Left renal pelvis (tissue), 4 donors: ENCODE measurements at regions not wholly inside any gene's neighbourhood (a gene's known extent, or its start where the extent isn't known, plus 50 kb on each side); places are given as distances from the start of the nearest gene placed in this dataset.
"Not testable (repeated sequence)": the region's sequence is repeated elsewhere in the genome, so short reads cannot be mapped to it uniquely, and the experiment has no call there.

ENCODE experiments used
- DNase-seq, 4 donors: peaks; one replicate each; pipeline ENCODE4 v3.0.0-alpha.2; 2013; ENCODE audit warnings: low read depth in 4 of 4, low spot score in 3 of 4

DNA sequence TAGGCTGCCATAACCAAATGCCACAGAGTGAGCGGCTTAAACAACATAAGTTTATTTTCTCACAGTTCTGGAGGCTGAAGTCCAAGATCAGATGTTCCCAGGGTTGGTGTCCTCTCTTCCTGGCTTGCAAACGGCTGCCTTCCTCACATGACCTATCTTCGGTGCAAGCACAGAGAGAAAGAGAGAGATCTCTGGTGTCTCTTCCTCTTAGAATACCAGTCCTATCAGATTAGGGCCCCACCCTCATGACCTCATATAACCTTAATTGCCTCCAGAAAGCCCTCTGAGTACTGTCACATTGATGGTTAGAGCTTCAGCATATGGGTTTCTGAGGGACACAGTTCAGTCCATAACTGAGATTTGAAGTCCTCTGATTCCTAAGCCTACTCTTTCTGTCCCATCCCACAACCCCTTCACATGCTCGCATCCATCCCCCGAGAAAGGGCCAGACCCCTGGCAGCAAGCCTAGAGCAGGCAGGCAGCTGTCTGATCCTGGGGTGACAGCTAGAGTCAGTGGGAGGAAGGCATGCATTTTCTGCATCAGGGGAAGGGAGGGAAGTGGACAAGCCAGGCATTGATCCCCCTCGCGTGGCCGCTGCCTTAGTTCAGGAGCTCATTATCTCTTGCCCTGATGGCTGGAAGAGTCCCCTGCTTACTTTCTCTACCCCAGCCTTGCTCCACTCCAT lies 114.1 kb downstream of the FAR1 start:
- DNase-seq, result no peak

DNA sequence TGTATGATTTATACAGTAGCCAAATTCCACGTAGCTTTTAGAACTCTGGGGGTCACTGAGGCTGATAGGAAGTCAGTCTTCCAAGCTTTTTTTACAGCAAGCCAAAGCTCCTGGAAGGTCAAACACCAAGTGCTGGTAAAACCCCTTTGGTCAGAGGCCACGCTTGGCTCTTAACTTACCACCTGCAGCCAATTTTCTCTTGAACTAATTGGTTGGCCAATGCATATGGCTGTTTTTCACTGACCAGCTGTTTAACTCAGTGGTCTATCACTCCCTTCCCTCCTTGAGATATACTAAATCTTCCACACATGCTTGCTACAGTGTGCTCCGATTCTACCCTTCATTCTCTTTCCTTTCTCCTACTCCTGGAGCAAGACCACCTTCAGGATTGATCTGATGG lies 116.0 kb downstream of the FAR1 start:
- DNase-seq, result no peak

DNA sequence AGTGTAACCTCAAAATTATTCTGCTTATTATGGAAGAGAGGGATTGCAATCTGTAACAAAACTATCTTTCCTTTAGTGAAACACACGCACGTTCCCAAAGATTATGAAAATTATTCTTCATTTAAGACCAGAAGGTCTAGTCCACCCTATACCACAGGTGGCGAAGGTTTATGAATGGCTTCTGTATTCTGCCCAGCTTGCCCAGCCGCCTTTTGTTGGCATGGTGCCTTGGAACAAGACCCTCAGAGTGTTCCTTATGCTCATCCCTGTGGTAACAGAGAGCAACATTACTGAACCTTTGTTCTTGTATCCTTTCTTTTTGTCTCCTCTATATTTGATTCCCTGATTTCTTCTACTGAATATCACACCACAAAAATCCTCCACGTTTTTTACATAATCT lies 116.4 kb downstream of the FAR1 start:
- no peak for DNase-seq

DNA sequence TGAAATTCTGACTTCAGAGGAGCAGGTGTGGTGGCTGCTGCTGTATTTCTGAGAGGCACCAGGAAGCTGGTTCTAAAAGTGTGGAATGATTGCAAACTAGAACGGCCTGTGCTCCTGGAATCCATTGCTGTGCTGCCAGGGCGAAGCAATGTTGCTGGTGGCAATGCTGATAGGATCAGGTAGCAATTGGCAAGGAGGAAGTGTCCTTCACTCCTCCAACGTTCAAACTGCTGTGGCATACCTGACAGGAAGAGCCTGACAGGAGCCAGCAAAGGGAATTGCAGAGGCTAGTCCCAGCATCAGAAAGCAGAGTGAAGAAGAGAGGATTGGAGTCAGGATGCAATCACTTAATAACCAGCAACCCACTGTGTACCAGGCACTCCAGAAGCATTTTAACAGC lies 118.2 kb downstream of the FAR1 start:
- DNase-seq, result no peak

DNA sequence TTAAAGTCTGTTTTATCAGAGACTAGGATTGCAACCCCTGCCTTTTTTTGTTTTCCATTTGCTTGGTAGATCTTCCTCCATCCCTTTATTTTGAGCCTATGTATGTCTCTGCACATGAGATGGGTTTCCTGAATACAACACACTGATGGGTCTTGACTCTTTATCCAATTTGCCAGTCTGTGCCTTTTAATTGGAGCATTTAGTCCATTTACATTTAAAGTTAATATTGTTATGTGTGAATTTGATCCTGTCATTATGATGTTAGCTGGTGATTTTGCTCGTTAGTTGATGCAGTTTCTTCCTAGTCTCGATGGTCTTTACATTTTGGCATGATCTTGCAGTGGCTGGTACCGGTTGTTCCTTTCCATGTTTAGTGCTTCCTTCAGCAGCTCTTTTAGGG lies 129.1 kb downstream of the FAR1 start:
- not testable (repeated sequence) for DNase-seq

DNA sequence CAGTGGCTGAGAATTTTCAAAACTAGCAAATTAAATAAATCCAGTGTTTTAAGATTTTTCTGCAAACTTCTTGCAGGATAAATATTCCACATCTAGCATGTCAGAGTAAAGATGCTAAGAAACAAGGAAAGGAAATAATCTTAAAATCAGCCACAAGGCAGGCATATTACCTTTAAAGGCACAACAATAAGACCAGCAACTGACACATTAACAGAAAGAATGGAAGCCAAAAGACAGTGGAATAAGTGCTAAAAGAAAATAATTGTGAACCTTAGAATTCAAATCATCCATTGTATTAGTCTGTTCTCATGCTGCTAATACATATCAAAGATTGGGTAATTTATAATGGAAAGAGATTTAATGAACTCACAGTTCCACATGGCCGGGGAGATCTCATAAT lies 132.4 kb downstream of the FAR1 start:
- DNase-seq, result no peak

DNA sequence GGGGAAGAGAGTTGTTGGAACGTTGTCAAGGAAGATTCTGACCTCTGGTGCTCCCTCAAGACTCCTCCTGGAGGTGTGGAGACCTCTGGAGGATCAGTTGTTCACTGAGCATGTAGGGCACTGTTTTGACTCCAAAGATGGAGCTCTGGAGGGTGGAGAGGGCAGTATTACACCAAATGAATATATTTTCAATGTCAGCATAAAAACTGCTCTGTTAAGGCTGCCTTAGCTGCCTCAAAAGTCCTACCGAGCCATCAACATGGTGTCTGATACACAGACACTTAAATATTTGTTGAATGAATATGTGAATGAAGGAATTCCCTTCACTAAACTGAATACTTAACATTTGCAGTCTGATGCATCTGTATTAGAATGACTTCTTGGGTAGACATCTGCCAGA lies 144.2 kb upstream of the SPON1 start:
- DNase-seq, result no peak

DNA sequence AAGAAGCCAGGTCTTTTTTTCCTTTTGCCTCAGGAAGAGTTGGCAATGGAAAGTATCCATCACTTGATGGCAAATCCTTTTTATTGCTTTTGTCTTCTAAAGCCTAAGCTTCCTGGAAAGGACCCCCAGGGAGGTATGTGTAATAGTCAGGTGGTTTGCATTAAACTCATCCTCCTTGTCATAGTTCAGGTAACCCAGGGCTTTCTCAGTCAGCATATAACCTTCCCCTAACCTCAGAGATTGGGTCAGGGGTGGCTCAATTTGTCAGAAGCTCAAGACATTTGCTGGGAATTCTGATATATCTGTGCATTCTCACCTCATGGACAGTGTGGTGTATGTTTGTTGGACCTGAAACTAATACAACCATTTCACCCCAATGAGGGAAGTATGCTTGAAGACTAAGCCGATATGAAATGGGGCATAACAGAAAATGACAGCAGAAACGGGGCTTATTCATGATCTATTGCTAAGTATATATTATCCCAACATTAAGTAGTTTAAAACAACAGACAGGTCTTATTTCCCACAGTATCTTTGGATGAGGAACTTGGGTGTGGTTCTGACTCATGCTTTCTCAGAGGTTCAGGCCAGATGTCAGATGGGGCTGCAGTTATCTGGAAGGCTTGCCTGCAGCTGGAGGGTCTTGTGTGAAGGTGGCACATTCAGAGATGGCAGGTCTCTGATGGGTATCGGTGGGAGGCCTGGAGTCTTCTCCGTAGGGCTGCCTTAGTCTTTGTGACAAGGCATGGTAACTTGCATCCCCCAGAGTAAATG lies 135.8 kb upstream of the SPON1 start:
- DNase-seq, result no peak

DNA sequence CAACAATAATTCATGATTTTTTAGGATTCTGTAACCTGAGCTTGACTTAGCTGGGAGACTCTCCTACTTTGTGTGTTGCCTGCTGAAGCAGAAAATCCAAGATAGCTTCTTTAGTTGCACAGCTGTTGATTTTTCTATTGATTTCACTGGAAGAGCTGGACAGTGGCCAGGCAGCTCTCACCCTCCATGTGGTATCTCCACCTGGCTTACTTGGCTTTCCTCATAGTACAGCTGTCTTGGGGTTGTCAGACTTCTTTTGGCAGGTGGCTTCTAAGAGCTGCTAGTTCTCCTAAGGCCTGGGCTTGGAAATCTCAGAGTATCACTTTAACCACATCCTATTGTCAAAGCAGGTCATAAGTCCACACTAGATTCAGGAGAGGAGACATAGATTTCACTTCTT lies 130.8 kb upstream of the SPON1 start:
- no peak for DNase-seq

DNA sequence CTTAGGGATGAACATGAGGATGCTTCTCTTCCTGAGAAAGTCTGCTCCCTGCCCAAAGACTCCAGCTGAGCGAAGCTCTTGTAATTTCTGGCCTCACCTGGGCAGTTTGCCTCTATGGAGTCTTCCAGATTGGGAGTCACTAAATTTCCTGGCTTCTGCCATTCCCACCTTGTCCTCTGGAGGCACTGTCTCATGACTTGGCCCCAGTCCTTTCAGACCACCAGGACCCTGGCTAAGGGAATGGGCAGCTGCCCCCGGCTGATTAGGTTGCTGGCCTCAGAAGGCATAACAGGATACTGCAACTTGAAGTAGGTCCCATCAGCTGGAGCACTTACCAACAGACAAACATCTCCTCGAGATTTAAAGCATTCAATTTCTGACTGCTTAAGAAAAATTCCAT lies 128.1 kb upstream of the SPON1 start:
- no peak for DNase-seq

DNA sequence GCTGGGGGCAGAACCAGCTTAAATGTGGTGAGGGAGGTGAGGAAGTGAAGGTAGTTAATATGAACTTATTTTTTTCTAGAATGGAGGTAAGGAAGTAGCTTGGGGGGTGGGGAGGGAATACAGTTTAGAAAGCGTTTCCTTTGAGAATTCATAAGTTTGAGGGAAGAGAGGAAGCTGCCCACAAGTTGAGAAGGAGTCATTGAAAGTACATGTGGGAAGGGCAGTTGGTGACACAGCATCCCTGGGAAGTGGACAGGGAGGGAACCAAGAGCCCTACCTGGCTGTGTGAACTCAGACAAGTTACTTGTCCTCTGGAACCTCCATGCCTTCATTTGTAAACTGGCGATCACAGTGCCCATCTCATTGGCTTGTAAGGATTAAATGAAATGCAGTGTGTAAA lies 125.9 kb upstream of the SPON1 start:
- DNase-seq, result no peak

DNA sequence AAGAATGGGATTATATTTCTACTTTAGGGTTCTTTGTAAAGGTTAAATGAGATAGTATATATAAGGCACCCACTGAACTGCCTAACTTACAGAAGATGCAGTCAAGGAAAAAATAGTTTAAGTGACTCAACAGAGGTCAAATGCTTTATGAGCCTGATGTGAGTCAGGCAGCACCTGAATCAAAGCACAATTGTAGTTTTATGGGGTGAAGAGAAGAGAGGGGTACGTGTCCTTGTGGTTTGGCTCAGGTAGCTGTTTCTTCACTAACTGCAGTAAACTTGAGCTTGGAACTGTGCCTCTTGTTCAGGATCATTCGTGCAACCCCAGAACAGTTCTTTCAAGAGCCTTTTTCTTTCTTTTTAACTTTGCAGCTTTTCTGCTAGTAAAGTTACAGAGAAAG lies 125.2 kb upstream of the SPON1 start:
- no peak for DNase-seq

DNA sequence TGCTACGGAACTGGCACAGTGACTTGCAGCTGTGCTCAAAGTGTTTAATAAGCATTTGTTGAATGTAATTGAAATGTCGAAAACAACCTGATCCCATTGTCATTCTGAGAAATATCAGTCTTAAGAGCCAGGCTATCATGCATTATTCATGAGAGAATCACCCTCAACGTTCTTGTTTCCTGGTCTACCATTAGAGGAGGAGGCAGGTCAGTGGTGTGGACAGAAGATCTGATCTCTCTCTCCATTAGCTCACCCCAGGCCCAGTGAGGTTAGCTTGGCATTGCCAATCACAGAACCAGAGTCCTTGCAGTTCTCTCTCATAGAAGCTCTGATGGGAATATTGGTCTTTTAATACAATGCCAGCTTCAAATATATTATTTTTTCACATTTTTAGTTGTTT lies 121.1 kb upstream of the SPON1 start:
- DNase-seq, result no peak

DNA sequence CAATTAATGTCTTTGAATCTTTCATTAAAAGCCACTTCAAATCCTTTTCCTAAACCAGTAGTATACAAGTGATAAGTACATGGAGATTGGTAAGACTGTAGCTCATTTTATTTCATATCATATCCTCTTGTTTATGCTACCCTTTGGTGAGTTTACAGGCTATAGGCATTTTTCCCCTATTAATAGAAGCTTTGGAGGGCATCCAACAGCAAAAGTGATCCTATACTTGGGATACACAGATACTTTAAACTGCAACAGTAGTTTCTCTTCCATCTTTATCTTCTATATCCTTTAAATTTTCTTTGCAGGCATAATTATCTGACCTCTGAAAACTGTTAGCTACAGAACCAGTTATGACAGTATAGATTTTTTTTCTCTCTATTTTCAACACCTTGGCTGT lies 114.5 kb upstream of the SPON1 start:
- no peak for DNase-seq

DNA sequence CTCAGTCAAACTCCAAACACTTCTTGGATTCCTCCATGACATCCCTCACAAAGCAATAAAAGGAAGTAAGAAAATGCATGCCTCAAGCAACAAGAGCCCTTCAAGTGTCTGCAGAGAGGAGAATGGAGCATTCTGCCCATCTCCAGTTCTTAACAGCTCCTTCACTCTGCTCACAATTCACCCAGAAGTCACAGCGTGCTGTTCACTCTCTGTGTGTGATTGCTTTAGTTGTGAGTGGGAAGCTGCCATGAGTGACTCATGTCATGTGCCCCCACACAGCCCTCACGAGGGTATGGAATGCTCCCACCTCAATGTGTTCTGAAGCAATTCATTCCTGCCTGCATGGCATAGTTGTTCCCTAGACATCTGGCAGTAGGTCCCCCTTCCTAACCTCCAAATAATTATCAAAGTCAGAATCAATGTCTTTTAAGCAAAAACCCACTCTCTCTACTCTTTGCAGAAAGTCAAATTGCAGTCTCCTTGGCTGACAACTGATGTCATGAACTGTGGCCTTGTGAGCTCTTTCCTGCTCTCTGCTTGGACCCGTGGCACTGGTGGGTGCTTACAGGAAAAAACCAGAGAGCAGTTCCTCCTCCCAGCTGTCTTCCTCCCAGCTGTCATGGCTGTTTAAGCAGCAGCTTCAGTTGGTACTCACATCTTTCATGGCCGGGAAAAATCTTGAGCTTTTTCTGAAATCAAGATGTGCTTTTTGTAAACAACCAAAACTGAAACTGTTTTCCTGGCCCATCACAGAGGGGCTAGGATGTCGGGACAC lies 112.1 kb upstream of the SPON1 start:
- DNase-seq, result no peak

DNA sequence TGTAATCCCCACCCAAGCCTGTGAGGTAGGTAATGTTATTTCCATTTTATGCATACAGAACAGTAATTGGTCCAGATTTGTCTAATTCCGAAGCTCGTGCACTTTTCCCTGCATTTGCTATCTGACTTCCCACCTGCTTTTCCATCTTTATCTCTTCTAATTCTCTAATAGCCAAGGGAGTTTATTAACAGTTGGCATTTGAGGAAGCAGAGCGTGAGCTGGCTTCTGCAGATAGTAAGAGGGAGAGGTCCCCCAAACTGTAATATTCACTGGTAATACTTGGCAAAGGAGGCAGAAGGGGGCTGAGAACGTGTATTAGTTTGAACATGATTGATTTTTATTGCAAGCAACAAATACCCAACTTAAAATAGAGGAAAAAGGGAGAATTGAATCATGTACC lies 110.8 kb upstream of the SPON1 start:
- DNase-seq, result no peak

DNA sequence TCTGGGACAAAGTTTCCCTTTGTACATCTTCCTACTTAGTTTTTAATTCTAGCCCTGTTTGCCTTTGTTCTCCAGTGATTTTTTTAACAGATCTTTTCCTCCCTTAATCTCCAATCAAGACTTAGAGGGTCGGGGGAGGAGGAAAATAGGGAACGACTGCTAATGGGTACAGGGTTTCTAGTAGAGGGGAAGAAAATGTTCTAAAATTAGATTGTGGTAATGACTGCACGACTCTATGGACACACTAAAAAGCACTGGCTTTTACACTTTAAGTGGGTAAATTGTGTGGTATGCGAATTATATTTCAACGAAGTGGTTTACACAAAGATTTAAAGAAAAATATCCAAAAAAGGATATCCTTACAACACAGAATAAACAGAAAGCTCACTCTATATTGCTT lies 110.0 kb upstream of the SPON1 start:
- DNase-seq, result no peak

DNA sequence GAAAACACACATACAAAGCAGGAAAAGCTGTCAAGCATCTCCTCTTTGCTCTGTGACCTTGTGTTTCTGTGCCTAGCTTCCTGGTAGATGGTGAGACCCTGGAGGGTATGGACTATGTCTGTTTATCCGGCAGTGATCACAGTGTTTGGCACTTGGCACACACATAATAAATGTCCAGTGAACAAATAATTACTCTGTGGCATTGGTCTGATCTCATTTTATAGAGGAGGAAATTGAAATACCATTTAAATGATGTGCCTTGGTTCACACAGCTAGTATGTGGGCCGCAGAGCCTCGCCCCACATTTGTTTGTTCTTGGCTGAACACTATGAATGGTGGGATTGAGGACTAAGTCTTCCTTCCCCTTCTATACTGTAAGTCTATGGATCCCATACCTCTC lies 104.7 kb upstream of the SPON1 start:
- no peak for DNase-seq

DNA sequence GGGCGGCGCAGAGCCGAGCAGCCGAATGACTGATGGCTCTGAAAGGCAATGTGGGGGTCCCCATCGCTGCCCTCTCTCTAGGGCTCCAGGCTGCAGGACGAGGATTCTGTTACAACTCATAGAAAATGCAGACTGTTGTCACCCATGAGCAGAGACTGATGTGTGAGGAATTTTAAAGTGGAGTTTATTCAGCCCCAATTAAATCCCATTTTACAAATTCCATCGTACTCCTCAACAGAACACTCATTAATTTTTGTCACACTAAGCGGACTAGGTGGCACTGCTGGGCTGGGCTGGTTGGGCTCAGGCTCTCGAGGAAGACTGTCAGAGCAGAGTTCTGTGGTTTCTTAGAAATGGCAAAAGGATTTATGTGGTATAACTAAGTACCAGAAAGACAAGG lies 102.6 kb upstream of the SPON1 start:
- no peak for DNase-seq

DNA sequence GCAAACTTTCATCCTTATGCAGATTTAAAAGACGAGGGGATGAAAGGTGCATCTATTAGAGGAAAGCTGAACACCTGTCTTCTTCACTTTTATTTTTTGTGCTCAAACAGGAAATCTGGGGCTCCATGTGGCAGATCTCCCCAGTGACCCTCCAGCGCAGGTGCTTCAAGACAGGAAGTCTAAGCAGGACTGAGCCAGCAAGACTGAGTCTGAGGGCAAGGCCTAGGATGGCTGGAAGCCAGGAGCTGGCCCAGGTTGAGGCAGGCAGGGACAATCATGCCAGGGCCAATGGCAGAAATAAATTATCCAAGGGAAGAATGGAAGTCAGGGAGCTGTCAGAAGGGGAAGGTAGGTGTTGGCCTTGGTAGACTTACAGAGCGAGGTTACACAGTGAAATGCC lies 101.1 kb upstream of the SPON1 start:
- no peak for DNase-seq

DNA sequence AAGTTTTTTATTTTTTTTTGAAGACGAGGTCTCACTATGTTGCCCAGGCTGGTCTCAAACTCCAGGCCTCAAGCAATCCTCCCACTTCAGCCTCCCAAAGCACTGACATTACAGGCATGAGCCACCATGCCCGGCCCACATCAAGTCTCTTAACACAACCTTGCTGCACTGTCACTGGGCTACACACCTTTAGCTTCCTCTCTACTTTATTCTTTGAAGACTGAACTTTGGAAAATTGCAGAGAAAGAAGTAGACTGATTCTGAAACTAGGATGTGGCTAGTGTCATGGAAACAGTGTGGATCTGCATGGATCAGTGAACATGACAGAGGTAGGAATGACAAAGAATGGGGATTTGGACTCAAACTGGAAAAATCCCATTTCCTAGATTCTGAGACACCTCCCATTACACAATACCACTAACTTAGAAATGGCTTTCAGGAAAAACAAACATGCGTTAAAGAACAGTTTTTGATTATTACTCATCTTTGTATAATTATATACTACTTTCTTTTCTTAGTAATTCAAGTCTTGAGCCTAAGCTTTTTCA lies 99.6 kb upstream of the SPON1 start:
- DNase-seq, result no peak
